Erythroblast (primary cell): ENCODE measurements at regions not wholly inside any gene's neighbourhood (a gene's known extent, or its start where the extent isn't known, plus 50 kb on each side); places are given as distances from the start of the nearest gene placed in this dataset.
"Not testable (repeated sequence)": the region's sequence is repeated elsewhere in the genome, so short reads cannot be mapped to it uniquely, and the experiment has no call there.

Experiments used
- GATA1 ChIP-seq: IDR thresholded peaks from 2 replicates; pipeline ENCODE4 v1.6.1; 2011; ENCODE audit warnings: low read depth, mild to moderate bottlenecking, control low read depth, low read length, moderate library complexity
- POLR2A ChIP-seq: IDR thresholded peaks from 2 replicates; pipeline ENCODE4 v1.6.1; 2011; ENCODE audit warnings: mild to moderate bottlenecking, low read length

DNA sequence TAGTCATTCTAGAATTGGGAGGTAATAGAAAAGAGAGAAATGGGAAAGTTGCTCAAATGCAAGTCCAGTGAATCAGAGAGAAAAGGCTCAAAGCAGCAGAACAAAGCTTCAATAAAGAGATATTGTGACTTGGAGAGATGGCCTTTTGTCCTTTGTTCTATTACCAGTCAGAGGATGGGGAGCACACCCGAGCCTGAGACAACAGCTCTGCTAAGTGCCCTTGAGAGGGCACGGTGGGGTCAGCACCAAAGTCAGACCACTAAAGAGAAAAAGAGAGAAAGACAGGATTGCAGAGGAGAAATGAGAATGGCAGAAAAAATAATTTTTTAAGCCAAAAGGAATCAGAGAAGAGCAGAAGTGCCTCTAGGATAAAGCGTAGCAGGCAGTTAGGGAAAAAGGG, 553.1 kb downstream of the TTLL7 start:
- TF ChIP-seq POLR2A, GATA1: not testable (repeated sequence)
